Heart left ventricle (tissue), 13 donors: ENCODE measurements at regions not wholly inside any gene's neighbourhood (a gene's known extent, or its start where the extent isn't known, plus 50 kb on each side); places are given as distances from the start of the nearest gene placed in this dataset.
"Not testable (repeated sequence)": the region's sequence is repeated elsewhere in the genome, so short reads cannot be mapped to it uniquely, and the experiment has no call there.

Experiments used
- POLR2A ChIP-seq, 2 donors: fragments of 450-650 bp; IDR thresholded peaks; one replicate each; pipeline ENCODE4 v1.6.1; 2017; ENCODE audit warnings: antibody characterized with exemption in 2 of 2, mild to moderate bottlenecking in 2 of 2, moderate library complexity in 2 of 2
- TF ChIP-seq, protein P1 (sequence below), 12 donors: fragments of 200-600 bp; sonication (generic) in 4 of 12; IDR thresholded peaks; one replicate each; pipeline versions ENCODE4 v1.5.0 to v1.8.0; 2018 to 2022; ENCODE audit warnings: antibody characterized with exemption in 12 of 12, mild to moderate bottlenecking in 5 of 12
- donor health status: ischemic (EF 13 %, LVEDD 7.1; RV severe dilation, severe dysfunction).
- donor health status: DM: no; HTN: yes; CAD: no.
- donor health status: DM: no; HTN: no; CAD: no.
- donor health status: ischemic (EF 25% LVEDD 6.9; RV normal size, moderate dysfunction).
- donor health status: ischemic (EF 25% LVEDD 5.7; RV mildly dilated, moderate dysfunction).
- donor health status: ischemic (EF 35%, LVEDD 5.7; RV mildly dilated, moderate dysfunction).
- donor health status: nonischemic (EF 11% LVEDD 7.7; RV severe dilation, severe dysfunction).
- donor health status: DM: yes; HTN: yes; CAD: no.
- donor health status: PGD.
- donor health status: ischemic (EF 29% LVEDD 5.4; RV normal size, mild dysfunction).
- donor health status: nonischemic (EF 23%, LVEDD 6.1; RV moderate dilation, normal function).

DNA sequence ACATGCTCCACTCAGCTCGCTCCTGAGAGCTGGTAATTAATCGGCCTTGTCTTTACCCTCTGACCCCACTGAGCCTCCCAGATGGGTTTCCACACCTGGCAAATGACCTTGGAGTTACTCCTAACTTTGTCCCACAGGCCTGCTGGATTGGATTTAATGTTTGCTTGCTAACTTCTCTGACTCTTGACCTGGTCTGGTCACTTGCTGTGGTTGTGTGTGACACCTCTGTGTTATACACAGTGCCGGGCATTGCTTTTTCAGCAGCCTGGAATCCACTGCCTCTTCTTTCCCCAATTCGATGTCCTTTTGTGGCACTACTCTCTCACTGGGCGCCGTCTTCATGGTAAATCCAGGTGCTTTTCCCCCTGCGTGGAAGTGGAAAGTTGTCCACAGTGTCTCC, 145.8 kb upstream of the PLGLB2 start:
- TF ChIP-seq, protein P1, sequence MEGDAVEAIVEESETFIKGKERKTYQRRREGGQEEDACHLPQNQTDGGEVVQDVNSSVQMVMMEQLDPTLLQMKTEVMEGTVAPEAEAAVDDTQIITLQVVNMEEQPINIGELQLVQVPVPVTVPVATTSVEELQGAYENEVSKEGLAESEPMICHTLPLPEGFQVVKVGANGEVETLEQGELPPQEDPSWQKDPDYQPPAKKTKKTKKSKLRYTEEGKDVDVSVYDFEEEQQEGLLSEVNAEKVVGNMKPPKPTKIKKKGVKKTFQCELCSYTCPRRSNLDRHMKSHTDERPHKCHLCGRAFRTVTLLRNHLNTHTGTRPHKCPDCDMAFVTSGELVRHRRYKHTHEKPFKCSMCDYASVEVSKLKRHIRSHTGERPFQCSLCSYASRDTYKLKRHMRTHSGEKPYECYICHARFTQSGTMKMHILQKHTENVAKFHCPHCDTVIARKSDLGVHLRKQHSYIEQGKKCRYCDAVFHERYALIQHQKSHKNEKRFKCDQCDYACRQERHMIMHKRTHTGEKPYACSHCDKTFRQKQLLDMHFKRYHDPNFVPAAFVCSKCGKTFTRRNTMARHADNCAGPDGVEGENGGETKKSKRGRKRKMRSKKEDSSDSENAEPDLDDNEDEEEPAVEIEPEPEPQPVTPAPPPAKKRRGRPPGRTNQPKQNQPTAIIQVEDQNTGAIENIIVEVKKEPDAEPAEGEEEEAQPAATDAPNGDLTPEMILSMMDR (IDR thresholded peaks at IDR 0.05): not testable (repeated sequence)
- not testable (repeated sequence) for TF ChIP-seq POLR2A (IDR thresholded peaks at IDR 0.05)
